ENCODE measurements at regions not wholly inside any gene's neighbourhood (a gene's known extent, or its start where the extent isn't known, plus 50 kb on each side); places are given as distances from the start of the nearest gene placed in this dataset.

DNA sequence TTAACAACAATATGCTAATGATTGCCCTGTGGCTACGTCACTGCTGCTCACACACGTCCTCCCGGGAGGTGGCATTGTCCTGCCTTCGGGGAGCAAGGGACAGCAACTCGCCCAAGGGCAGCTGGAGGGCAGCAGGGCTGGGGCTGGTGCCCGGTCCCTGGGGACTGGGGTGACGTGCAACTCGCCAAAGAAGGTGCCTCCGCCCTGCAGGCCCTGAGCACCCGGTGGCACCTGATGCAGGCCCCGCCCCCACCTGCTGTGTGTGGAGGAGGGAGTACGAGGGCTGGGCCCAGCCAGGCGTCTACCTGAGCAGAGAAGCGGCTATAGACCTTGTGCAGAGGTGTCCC lies 64.8 kb upstream of the SLCO4A1 start:
- TF ChIP-seq EZH2 (IDR thresholded peaks at IDR 0.05) (no peak), FOSL1 (IDR thresholded peaks at IDR 0.05; ENCODE audit: low read depth) (no peak), TCF7L2 (IDR thresholded peaks at IDR 0.05; ENCODE audit: borderline replicate concordance, extremely low read depth, insufficient read depth, insufficient read length) (no peak), EZH2phosphoT487 (IDR thresholded peaks at IDR 0.05; ENCODE audit: borderline replicate concordance) (no peak), POLR2A (IDR thresholded peaks at IDR 0.05; ENCODE audit: borderline replicate concordance, extremely low read depth, insufficient read depth, insufficient read length) (no peak), SP1 (IDR thresholded peaks at IDR 0.05; ENCODE audit: low read depth) (no peak), CBX3 (IDR thresholded peaks at IDR 0.05; ENCODE audit: low read depth) (no peak), POLR2AphosphoS5 (IDR thresholded peaks at IDR 0.05; ENCODE audit: low read depth, low read length) (no peak), JUND (IDR thresholded peaks at IDR 0.05) (no peak)
- TF ChIP-seq, protein P1, sequence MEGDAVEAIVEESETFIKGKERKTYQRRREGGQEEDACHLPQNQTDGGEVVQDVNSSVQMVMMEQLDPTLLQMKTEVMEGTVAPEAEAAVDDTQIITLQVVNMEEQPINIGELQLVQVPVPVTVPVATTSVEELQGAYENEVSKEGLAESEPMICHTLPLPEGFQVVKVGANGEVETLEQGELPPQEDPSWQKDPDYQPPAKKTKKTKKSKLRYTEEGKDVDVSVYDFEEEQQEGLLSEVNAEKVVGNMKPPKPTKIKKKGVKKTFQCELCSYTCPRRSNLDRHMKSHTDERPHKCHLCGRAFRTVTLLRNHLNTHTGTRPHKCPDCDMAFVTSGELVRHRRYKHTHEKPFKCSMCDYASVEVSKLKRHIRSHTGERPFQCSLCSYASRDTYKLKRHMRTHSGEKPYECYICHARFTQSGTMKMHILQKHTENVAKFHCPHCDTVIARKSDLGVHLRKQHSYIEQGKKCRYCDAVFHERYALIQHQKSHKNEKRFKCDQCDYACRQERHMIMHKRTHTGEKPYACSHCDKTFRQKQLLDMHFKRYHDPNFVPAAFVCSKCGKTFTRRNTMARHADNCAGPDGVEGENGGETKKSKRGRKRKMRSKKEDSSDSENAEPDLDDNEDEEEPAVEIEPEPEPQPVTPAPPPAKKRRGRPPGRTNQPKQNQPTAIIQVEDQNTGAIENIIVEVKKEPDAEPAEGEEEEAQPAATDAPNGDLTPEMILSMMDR (IDR thresholded peaks at IDR 0.05 in 2 of 3, conservative IDR thresholded peaks at IDR 0.05 in 1 of 3; ENCODE audit: borderline replicate concordance in 1 of 3, insufficient read depth in 1 of 3, low read depth in 2 of 3, low read length in 2 of 3) = no peak
- TF ChIP-seq, protein P2, sequence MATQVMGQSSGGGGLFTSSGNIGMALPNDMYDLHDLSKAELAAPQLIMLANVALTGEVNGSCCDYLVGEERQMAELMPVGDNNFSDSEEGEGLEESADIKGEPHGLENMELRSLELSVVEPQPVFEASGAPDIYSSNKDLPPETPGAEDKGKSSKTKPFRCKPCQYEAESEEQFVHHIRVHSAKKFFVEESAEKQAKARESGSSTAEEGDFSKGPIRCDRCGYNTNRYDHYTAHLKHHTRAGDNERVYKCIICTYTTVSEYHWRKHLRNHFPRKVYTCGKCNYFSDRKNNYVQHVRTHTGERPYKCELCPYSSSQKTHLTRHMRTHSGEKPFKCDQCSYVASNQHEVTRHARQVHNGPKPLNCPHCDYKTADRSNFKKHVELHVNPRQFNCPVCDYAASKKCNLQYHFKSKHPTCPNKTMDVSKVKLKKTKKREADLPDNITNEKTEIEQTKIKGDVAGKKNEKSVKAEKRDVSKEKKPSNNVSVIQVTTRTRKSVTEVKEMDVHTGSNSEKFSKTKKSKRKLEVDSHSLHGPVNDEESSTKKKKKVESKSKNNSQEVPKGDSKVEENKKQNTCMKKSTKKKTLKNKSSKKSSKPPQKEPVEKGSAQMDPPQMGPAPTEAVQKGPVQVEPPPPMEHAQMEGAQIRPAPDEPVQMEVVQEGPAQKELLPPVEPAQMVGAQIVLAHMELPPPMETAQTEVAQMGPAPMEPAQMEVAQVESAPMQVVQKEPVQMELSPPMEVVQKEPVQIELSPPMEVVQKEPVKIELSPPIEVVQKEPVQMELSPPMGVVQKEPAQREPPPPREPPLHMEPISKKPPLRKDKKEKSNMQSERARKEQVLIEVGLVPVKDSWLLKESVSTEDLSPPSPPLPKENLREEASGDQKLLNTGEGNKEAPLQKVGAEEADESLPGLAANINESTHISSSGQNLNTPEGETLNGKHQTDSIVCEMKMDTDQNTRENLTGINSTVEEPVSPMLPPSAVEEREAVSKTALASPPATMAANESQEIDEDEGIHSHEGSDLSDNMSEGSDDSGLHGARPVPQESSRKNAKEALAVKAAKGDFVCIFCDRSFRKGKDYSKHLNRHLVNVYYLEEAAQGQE (IDR thresholded peaks at IDR 0.05; ENCODE audit: low read depth) = no peak
